GM12864 (cell line): ENCODE measurements at regions not wholly inside any gene's neighbourhood (a gene's known extent, or its start where the extent isn't known, plus 50 kb on each side); places are given as distances from the start of the nearest gene placed in this dataset.
"Not testable (repeated sequence)": the region's sequence is repeated elsewhere in the genome, so short reads cannot be mapped to it uniquely, and the experiment has no call there.

Experiments
- DNase-seq: peaks from one replicate; pipeline ENCODE4 v3.0.0-alpha.2; 2011; ENCODE audit warnings: low read depth
- H3K4me3 ChIP-seq: 2 replicates; pipeline ENCODE4 v1.5.1; 2011; ENCODE audit warnings: mild to moderate bottlenecking, low read depth, low read length, control low read depth
- CTCF ChIP-seq: IDR thresholded peaks from 2 replicates; pipeline ENCODE4 v1.5.1; 2011; ENCODE audit warnings: low read depth, mild to moderate bottlenecking, moderate library complexity, low read length, control low read depth, inconsistent platforms; ENCODE audit errors: missing control alignments

- no peak overlapping the region for H3K4me3 ChIP-seq
- no peak for DNase-seq
- TF ChIP-seq CTCF = no peak
These were observed 118.0 kb upstream of the ZNF536 start for GRCh38 chr19:30254158-30254557.

GRCh38 chr19:30254789-30255188 lies 117.4 kb upstream of the ZNF536 start:
- no peak for TF ChIP-seq CTCF
- no peak overlapping the region for H3K4me3 ChIP-seq
- DNase-seq = no peak

- no peak for TF ChIP-seq CTCF
- no peak overlapping the region for H3K4me3 ChIP-seq
- no peak for DNase-seq
These were observed 116.2 kb upstream of the ZNF536 start for GRCh38 chr19:30255791-30256495.

- DNase-seq = no peak
- TF ChIP-seq CTCF = no peak
- H3K4me3 ChIP-seq = no peak overlapping the region
These were observed 115.7 kb upstream of the ZNF536 start for GRCh38 chr19:30256496-30256850.

GRCh38 chr19:30263830-30264381 lies 108.3 kb upstream of the ZNF536 start:
- DNase-seq = no peak
- no peak for TF ChIP-seq CTCF
- H3K4me3 ChIP-seq = no peak overlapping the region

- not testable (repeated sequence) for DNase-seq, H3K4me3 ChIP-seq
These were observed 106.3 kb upstream of the ZNF536 start for GRCh38 chr19:30265918-30266317.

GRCh38 chr19:30266687-30267086 lies 105.5 kb upstream of the ZNF536 start:
- no peak for DNase-seq
- no peak for TF ChIP-seq CTCF

More at GRCh38 chr19:30266687-30267086, 105.5 kb upstream of the ZNF536 start:
- H3K4me3 ChIP-seq = no peak overlapping the region
